Memory B cell (primary cell): ENCODE measurements at regions not wholly inside any gene's neighbourhood (a gene's known extent, or its start where the extent isn't known, plus 50 kb on each side); places are given as distances from the start of the nearest gene placed in this dataset.

Source experiments
- ATAC-seq: fragments of 150-1000 bp; cut with Tn5 transposase; 2 replicates; pipeline ENCODE4 v1.10.0; 2021; ENCODE audit warnings: low read depth, mild to moderate bottlenecking, moderate library complexity
- DNase-seq, 2 donors: peaks; one replicate each; pipeline ENCODE4 v3.0.0; 2022; ENCODE audit warnings: low spot score in 2 of 2
- H3K27ac Mint-ChIP-seq: one replicate; pipeline ENCODE4 v1.8.0; 2022; ENCODE audit warnings: mild to moderate bottlenecking, moderate library complexity, mixed read lengths
- H3K27me3 Mint-ChIP-seq: one replicate; pipeline ENCODE4 v1.8.0; 2022; ENCODE audit warnings: mixed read lengths
- H3K36me3 Mint-ChIP-seq: one replicate; pipeline ENCODE4 v1.8.0; 2022; ENCODE audit warnings: mild to moderate bottlenecking, mixed read lengths
- H3K4me1 Mint-ChIP-seq: one replicate; pipeline ENCODE4 v1.8.0; 2022; ENCODE audit warnings: mixed read lengths
- H3K4me3 Mint-ChIP-seq: one replicate; pipeline ENCODE4 v1.8.0; 2022; ENCODE audit warnings: mild to moderate bottlenecking, moderate library complexity, mixed read lengths
- H3K9me3 Mint-ChIP-seq: one replicate; pipeline ENCODE4 v1.8.0; 2022; ENCODE audit warnings: mixed read lengths

DNA sequence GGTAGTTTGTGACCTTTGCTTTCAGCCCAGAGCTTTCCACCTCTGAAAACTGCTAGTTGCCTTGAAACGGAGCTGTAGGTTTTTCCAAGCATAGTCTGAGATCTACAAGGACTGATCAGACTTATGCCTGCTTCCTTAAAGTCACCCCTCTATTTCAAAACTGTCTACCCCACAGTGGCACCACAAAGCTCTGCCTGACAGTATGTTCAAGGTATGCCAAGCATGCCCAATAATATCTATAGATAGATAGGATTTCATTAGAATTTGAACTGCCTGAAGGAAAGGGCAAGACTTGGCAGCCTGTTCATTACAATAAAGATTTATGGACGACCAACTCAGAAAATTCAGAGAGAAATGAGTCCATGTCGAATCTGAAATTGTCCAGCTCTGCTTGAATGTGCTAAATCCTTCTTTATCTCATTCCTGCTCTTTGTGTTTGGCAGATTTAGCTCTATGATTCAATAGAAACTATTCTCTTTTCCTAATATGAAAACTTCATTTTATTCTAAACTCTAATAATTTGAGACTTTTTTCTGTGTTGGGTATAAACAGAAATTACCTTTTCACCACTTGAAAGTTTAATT lies 227.6 kb upstream of the TBC1D5 start:
- Mint-ChIP-seq H3K9me3 (no peaks in the 10 kb centered on the region), H3K27ac (no peak overlapping the region), H3K4me1 (no peaks in the 10 kb centered on the region), H3K36me3 (no peaks in the 10 kb centered on the region), H3K4me3 (no peak overlapping the region), H3K27me3 (peaks cover 8% of the 10 kb centered on the region)
- DNase-seq = no peak
- no peak for ATAC-seq

DNA sequence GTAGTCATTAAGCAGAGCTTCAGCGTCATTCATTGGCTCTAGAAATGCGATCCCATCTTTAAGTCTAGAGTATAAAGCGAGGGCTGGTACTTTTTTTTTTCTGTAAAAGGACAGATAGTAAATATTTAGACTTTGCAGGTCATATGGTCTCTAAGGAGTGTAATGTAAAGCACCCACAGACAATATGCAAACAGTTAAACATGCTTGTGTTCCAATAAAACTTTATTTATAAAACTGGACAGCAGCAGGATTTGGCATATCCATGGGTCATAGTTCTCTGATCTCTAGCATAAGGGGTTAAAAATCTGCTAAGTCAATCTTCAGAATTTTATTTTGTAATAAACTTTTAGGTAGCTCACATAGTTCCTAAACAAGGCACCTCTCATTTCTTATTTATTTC lies 226.8 kb upstream of the TBC1D5 start:
- no peak overlapping the region for H3K27ac Mint-ChIP-seq
- no peak overlapping the region for H3K4me3 Mint-ChIP-seq
- H3K36me3 Mint-ChIP-seq = no peaks in the 10 kb centered on the region
- no peaks in the 10 kb centered on the region for H3K9me3 Mint-ChIP-seq
- H3K27me3 Mint-ChIP-seq = peaks cover 8% of the 10 kb centered on the region
- H3K4me1 Mint-ChIP-seq = no peaks in the 10 kb centered on the region
- DNase-seq (no peak), ATAC-seq (no peak)

DNA sequence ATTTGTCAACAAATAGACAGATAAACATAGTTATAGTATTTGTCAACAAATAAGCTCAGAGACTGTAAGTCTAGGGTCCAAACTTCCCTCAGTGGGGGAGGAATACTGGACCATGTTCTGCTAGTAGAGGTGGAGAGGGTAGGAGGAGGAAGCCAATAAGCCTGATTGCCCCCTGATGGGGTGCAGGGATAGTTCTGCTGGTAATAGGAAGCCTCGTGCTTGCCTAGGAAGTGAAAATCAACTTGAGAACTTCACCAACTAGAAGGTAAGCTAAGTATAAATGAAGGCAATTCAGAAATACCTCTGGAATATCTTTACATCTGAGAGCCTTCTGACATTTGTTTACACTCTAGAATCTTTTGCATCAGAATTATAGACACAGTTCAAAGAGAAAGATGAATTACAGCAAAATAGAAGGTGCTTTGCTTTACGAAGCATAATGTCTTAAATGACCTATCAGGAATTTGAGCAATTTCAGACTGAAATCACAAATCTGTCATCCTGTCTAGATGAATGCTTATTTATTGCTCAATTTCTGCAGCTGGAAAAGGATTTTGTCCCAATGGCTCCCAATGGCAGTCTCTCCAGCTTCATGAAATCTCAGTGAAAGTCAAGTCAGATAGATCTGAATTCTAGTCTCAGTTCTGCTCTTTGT lies 225.6 kb upstream of the TBC1D5 start:
- Mint-ChIP-seq H3K4me1 (no peaks in the 10 kb centered on the region), H3K27me3 (peaks cover 9% of the 10 kb centered on the region), H3K4me3 (no peak overlapping the region), H3K9me3 (no peaks in the 10 kb centered on the region), H3K36me3 (no peaks in the 10 kb centered on the region), H3K27ac (no peak overlapping the region)
- ATAC-seq (no peak), DNase-seq (no peak)

DNA sequence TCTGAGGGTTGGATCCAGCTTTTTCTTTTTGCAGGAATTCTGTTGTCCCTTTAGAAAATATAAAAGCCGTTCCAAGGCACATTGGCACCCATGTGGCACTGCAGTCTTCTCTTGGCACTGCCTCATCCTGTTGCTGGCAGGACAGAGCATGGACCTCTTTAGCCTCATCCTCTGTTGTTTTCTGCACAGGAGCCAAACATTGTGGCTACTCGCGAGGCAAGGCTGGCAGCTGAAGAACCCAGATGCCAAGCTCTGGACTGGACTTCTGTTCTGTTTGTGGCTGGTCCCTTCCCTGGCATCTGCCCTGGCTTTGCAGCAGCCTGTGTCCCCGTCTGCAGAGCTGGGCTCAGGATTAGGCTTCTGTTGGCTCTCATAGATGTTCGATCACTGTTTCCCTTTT lies 224.7 kb upstream of the TBC1D5 start:
- H3K36me3 Mint-ChIP-seq = no peaks in the 10 kb centered on the region
- DNase-seq (no peak), ATAC-seq (no peak)
- H3K4me3 Mint-ChIP-seq = no peak overlapping the region
- H3K27me3 Mint-ChIP-seq = peaks cover 8% of the 10 kb centered on the region
- peaks cover 1% of the 10 kb centered on the region for H3K9me3 Mint-ChIP-seq
- H3K4me1 Mint-ChIP-seq = no peaks in the 10 kb centered on the region
- H3K27ac Mint-ChIP-seq = no peak overlapping the region

DNA sequence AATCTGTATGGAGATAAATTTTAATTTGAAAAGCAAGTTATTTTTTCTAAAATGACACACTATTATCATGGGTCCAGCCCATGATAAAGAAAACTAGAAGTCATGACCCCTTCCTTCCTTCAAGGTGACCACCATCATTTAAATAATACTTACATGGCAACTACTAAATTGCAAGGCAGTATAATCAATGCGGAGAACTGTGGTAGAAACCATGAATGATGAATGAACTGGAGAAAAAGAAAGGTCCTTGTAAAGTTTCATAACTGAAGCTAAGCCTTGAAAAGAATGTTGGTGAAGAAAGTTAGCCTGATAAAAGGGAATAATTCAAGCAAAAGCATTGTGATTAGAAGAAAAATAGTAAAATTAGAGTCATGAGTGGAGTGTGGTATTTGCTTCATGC lies 222.9 kb upstream of the TBC1D5 start:
- peaks cover 6% of the 10 kb centered on the region for H3K27me3 Mint-ChIP-seq
- H3K9me3 Mint-ChIP-seq = peaks cover 1% of the 10 kb centered on the region
- DNase-seq (no peak), ATAC-seq (no peak)
- no peaks in the 10 kb centered on the region for H3K4me1 Mint-ChIP-seq
- no peak overlapping the region for H3K27ac Mint-ChIP-seq
- H3K4me3 Mint-ChIP-seq = no peak overlapping the region
- H3K36me3 Mint-ChIP-seq = no peaks in the 10 kb centered on the region

DNA sequence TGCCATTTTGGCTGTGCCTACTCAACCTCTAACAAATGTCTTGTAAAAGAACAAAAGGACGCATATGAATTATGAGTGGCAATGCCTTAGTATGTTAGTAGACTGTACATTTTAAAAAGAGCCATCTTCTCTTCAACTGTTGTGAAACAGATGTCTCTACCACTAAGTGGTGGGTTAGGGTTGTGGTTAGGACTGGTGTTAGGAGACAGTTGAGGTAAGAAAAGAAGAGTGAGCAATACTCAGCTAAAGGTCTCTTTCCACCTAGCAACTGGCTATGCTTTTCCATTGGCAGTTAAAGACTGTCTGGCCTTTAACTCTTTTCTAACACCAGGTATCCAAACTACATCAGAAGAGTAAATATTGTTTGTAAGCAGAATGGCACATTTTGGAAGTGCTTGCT lies 221.7 kb upstream of the TBC1D5 start:
- peaks cover 1% of the 10 kb centered on the region for H3K9me3 Mint-ChIP-seq
- no peak overlapping the region for H3K4me3 Mint-ChIP-seq
- ATAC-seq (no peak), DNase-seq (no peak)
- H3K4me1 Mint-ChIP-seq = no peaks in the 10 kb centered on the region
- no peak overlapping the region for H3K27ac Mint-ChIP-seq
- H3K36me3 Mint-ChIP-seq = no peaks in the 10 kb centered on the region
- peaks cover 5% of the 10 kb centered on the region for H3K27me3 Mint-ChIP-seq

DNA sequence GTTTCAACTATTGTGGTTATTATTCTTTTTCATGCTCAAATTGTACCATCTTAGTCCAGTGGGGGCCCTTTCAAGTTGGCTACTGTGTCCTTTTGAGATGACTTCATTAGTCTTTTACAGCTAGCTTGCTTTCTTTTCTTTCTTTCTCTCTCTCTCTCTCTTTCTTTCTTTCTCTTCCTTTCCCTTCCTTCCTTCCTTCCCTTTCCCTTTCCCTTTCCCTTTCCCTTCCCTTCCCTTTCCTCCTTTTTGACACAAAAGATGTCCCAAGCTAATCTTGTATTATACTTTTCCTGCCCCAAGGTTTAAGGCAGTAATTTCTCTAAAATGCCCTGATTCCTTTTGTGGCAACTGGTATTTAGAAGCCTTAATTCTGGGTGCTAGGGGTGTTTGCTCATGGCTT lies 213.0 kb upstream of the TBC1D5 start:
- no peak for ATAC-seq
- H3K4me1 Mint-ChIP-seq = no peaks in the 10 kb centered on the region
- H3K27me3 Mint-ChIP-seq = peaks cover 1% of the 10 kb centered on the region
- no peak overlapping the region for H3K4me3 Mint-ChIP-seq
- peaks cover 2% of the 10 kb centered on the region for H3K36me3 Mint-ChIP-seq
- no peak for DNase-seq
- peaks cover 14% of the 10 kb centered on the region for H3K9me3 Mint-ChIP-seq
- no peak overlapping the region for H3K27ac Mint-ChIP-seq

DNA sequence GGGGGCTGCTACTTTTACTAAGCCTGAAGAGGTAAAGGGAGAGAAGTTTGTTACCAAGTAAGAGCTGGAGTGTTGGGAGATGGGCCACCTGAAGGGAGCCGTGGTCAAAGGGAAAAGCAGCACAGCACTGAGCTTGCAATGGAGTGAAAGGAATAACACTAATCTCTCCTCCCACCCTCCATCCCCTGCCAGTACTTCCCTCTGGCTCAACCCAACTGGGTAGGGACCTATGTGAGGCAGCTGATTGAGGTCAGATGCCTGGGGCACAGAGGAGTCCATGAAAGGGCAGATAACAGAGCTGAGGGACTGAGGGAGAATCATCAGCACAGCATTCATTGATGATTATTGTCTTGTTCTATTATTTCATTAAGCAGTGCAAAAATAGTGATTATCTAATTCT lies 212.4 kb upstream of the TBC1D5 start:
- no peak overlapping the region for H3K27ac Mint-ChIP-seq
- no peak for ATAC-seq
- DNase-seq = no peak
- no peak overlapping the region for H3K4me3 Mint-ChIP-seq
- peaks cover 3% of the 10 kb centered on the region for H3K36me3 Mint-ChIP-seq
- peaks cover 1% of the 10 kb centered on the region for H3K27me3 Mint-ChIP-seq
- no peaks in the 10 kb centered on the region for H3K4me1 Mint-ChIP-seq
- peaks cover 14% of the 10 kb centered on the region for H3K9me3 Mint-ChIP-seq

DNA sequence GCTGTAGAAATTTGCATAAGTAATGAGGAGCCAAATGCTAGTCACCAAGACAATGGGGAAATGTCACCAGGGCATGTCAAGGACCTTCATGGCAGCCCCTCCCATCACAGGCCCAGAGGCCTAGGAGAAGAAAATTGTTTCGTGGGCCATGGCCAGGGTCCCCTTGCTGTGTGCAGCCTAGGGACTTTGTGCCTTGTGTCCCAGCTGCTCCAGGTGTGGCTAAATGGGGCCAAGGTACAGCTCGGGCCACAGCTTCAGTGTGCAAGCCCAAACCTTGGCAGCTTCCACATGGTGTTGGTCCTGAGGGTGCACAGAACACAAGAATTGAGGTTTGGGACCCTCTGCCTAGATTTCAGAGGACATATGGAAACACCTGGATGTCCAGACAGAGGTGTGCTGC lies 208.8 kb upstream of the TBC1D5 start:
- no peak for ATAC-seq
- H3K27ac Mint-ChIP-seq = no peak overlapping the region
- H3K27me3 Mint-ChIP-seq = peaks cover 5% of the 10 kb centered on the region
- peaks cover 3% of the 10 kb centered on the region for H3K36me3 Mint-ChIP-seq
- peaks cover 3% of the 10 kb centered on the region for H3K4me1 Mint-ChIP-seq
- H3K4me3 Mint-ChIP-seq = no peak overlapping the region
- H3K9me3 Mint-ChIP-seq = peaks cover 14% of the 10 kb centered on the region
- DNase-seq = no peak

DNA sequence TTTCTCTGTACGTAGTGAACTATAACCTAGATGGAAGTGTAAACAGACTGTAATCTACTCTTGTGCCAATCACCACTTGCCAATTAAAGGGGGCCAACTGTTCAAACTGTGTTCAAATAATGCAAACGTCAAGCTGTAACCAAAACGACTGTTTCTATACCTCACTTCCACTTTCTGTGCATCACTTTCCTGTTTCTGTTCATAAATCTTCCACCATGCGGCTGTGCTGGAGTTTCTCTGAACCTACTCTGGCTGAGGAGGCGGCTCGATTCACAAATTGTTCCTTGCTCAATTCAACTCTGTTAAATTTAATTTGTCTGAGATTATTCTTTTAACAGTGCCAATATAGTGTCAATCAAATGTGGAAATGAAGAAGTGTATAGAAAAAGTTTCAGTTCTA lies 206.7 kb upstream of the TBC1D5 start:
- Mint-ChIP-seq H3K36me3 (peaks cover 3% of the 10 kb centered on the region), H3K9me3 (peaks cover 14% of the 10 kb centered on the region), H3K27me3 (peaks cover 10% of the 10 kb centered on the region), H3K4me3 (no peak overlapping the region), H3K4me1 (peaks cover 3% of the 10 kb centered on the region), H3K27ac (no peak overlapping the region)
- no peak for ATAC-seq
- no peak for DNase-seq

DNA sequence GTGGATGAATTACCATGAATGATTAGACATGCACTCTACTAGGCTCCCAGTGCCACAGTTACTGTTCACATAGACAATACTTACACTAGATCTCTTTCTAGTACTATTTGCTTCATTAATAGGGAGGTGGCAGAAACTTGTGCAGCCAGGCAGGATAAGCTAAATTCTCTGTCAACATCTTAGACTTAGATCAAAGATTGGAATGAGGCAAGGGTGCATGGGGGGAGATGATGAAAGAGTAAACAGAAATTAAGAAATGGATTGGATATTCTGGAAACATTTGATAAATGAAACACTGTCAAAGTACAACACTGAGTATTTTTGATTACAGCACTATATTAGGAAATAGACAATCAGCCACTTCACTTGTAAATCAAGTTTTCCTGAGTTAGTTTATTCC lies 205.4 kb upstream of the TBC1D5 start:
- Mint-ChIP-seq H3K4me1 (peaks cover 3% of the 10 kb centered on the region), H3K9me3 (peaks cover 10% of the 10 kb centered on the region), H3K27me3 (peaks cover 15% of the 10 kb centered on the region), H3K27ac (no peak overlapping the region), H3K4me3 (no peak overlapping the region), H3K36me3 (peaks cover 3% of the 10 kb centered on the region)
- no peak for ATAC-seq
- no peak for DNase-seq

DNA sequence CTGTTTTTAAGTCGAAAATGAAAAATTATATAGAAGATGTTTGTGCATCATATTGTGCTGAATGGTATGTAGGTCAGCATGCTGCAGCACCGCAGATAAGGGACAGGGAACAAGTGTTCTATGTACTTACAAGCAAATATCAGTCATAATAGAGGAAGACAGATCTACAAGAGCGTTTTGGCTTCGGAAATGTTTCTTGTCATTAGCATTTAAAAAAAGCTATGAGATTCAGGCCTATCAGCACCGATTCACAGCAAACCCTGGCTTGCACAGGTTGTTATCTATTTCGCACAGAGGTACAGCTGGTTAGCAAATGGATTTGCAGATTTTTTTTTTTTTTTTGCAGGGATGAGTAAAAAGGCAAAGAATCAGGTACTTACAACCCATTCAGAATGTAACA lies 204.2 kb upstream of the TBC1D5 start:
- H3K4me3 Mint-ChIP-seq = no peak overlapping the region
- H3K27ac Mint-ChIP-seq = no peak overlapping the region
- peaks cover 3% of the 10 kb centered on the region for H3K4me1 Mint-ChIP-seq
- H3K9me3 Mint-ChIP-seq = peaks cover 5% of the 10 kb centered on the region
- ATAC-seq (no peak), DNase-seq (no peak)
- peaks cover 3% of the 10 kb centered on the region for H3K36me3 Mint-ChIP-seq
- H3K27me3 Mint-ChIP-seq = peaks cover 21% of the 10 kb centered on the region

DNA sequence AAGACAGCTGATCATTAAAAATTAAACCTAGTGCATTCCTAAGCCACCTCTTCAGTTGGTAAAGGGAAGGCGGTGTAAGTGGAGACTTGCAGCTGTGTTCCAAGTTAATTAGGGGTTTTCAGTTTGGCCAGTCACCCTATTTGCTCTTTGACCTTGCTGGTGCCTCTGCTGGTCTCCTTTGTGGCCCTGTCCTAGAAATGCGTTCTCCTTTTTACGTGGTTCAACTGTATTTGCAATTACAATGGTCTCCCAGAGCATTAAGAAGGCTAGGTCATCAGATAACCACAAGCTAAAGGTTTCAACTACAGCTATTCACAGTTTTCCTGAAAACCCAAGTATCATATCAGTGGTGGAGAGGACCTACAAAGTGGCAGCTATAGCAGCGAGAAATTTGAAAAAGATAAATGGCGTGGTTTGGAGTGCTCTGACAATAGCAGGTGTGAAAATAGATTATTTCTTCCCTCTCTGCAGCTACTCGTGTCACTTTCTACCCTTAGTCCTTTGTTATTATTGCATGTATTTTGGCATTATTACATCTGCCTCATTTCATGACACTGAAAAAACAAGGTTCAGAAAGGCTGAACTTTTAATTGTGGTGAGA lies 203.5 kb upstream of the TBC1D5 start:
- no peak overlapping the region for H3K27ac Mint-ChIP-seq
- no peak for ATAC-seq
- H3K4me1 Mint-ChIP-seq = peaks cover 3% of the 10 kb centered on the region
- DNase-seq = no peak
- peaks cover 21% of the 10 kb centered on the region for H3K27me3 Mint-ChIP-seq
- peaks cover 3% of the 10 kb centered on the region for H3K9me3 Mint-ChIP-seq
- H3K4me3 Mint-ChIP-seq = no peak overlapping the region
- peaks cover 3% of the 10 kb centered on the region for H3K36me3 Mint-ChIP-seq

DNA sequence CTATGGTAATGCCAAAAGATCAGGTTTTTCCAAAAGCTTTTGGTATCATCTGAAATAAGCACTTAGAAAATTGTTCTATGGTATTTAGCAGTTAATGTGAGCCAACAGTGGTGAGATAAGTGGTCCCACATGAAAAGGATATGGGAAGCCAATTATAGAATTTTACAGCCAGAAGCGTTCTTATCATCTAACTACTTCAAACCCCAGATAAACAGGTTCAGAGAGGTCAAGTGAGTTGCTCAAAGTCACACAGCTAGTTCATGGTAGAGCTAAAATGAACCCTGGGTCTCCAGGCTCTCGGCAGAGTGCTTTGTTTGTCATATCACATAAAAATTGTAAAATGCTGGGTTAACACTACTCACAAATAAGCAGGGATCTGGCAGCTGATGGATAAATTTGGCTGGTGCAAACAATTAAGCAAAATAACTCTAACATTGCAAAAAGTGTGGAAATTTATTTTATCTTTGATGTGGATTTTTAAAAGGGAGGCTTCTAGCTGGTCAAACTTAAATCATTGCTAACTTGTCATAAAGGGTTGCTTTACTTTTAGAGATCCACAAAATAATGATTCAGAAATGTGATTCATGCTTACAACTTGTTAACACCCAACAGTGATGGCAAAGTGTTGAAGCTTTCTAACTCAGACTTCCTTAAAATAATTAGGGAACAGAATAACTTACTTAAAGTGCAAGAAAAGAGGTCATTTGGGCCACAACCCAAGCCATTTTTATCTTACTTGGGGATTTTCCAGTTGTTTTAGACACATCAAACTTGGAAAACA lies 202.8 kb upstream of the TBC1D5 start:
- H3K27me3 Mint-ChIP-seq = peaks cover 22% of the 10 kb centered on the region
- no peaks in the 10 kb centered on the region for H3K36me3 Mint-ChIP-seq
- H3K27ac Mint-ChIP-seq = no peak overlapping the region
- DNase-seq = no peak
- no peaks in the 10 kb centered on the region for H3K9me3 Mint-ChIP-seq
- H3K4me3 Mint-ChIP-seq = no peak overlapping the region
- peaks cover 3% of the 10 kb centered on the region for H3K4me1 Mint-ChIP-seq
- no peak for ATAC-seq
